ENCODE measurements at regions not wholly inside any gene's neighbourhood (a gene's known extent, or its start where the extent isn't known, plus 50 kb on each side); places are given as distances from the start of the nearest gene placed in this dataset.

GRCh38 chr12:111100003-111100402 is 179.6 kb upstream of the MYL2 start:
- Histone ChIP-seq H2BK12ac (ENCODE audit: low read depth, low read length) (0 out of 2 replicates have a peak overlapping the region, but pooled peaks have one; percentile 7), H2AK5ac (ENCODE audit: low read depth, low read length) (peak overlapping the region; percentile 25; the same call in 1 of the 2 replicates), H3K9ac (replicated peaks in 1 of 4; ENCODE audit: extremely low read depth in 1 of 4, low read depth in 3 of 4, low read length in 3 of 4) (no peak overlapping the region), H3K79me2 (ENCODE audit: control insufficient read depth in 1 of 2, insufficient read depth in 2 of 2, low read length in 2 of 2) (no peaks in the 10 kb centered on the region; a peak in 1 of 4 replicates), H2BK5ac (ENCODE audit: low read depth, low read length) (peak overlapping the region; percentile 28; the same call in 1 of the 2 replicates), H3K4me2 (ENCODE audit: insufficient read depth in 1 of 2, low read depth in 2 of 2, low read length in 2 of 2) (no peak overlapping the region), H3K36me3 (ENCODE audit: control insufficient read depth in 2 of 4, insufficient read depth in 4 of 4, low read length in 3 of 4) (no peaks in the 10 kb centered on the region), H4K91ac (replicated peaks; ENCODE audit: insufficient read length, low read length) (peak overlapping the region; percentile 31), H4K20me1 (replicated peaks in 1 of 2; ENCODE audit: control insufficient read depth in 1 of 2, insufficient read depth in 2 of 2, low read length in 2 of 2) (peaks cover 0 to 2% of the 10 kb centered on the region in 2 experiments), H3K9me3 (ENCODE audit: insufficient read depth in 2 of 2, low read depth in 1 of 2, low read length in 1 of 2) (no peaks in the 10 kb centered on the region), H2BK120ac (replicated peaks; ENCODE audit: low read depth, low read length) (no peak overlapping the region), H3K18ac (ENCODE audit: extremely low read depth, low read length) (no peak overlapping the region), H4K5ac (ENCODE audit: insufficient read length, low read depth, low read length) (no peak overlapping the region), H3K14ac (ENCODE audit: insufficient read length) (no peak overlapping the region), H2AFZ (ENCODE audit: low read length) (no peak overlapping the region), H3K23ac (ENCODE audit: insufficient read length) (no peak overlapping the region), H3K79me1 (ENCODE audit: low read depth, low read length) (peaks cover 6% of the 10 kb centered on the region), H3K23me2 (ENCODE audit: low read depth, low read length) (no peaks in the 10 kb centered on the region; the same call in 1 of the 2 replicates), H3K4ac (replicated peaks; ENCODE audit: insufficient read length, low read depth, low read length) (no peak overlapping the region), H3K56ac (replicated peaks; ENCODE audit: insufficient read length, low read depth, low read length) (no peak overlapping the region), H3K27me3 (replicated peaks in 1 of 4; ENCODE audit: control insufficient read depth in 3 of 4, extremely low read depth in 1 of 4, insufficient read depth in 3 of 4, low read length in 3 of 4) (no peaks in the 10 kb centered on the region; a peak in 1 of 7 replicates), H3K4me1 (replicated peaks in 1 of 4; ENCODE audit: control insufficient read depth in 3 of 4, insufficient read depth in 4 of 4, low read length in 3 of 4) (no peaks in the 10 kb centered on the region; a peak in 2 of 7 replicates), H2BK20ac (ENCODE audit: low read length) (no peak overlapping the region), H4K8ac (ENCODE audit: extremely low read depth, insufficient read depth, low read length) (no peak overlapping the region; the same call in 1 of the 2 replicates), H3K27ac (ENCODE audit: low read depth, low read length) (no peak overlapping the region), H2BK15ac (ENCODE audit: low read length) (0 out of 2 replicates have a peak overlapping the region, but pooled peaks have one; percentile 0), H3K4me3 (ENCODE audit: extremely low read depth in 1 of 4, insufficient read depth in 2 of 4, low read depth in 3 of 4, low read length in 4 of 4) (no peak overlapping the region)
- no peak for FAIRE-seq
- DNase-seq (ENCODE audit: low read depth in 1 of 2, low spot score in 2 of 2) = no peak
- WGBS, 2 experiments (ENCODE audit: extremely low coverage in 1 of 2, insufficient coverage in 1 of 2, insufficient read length in 1 of 2, insufficient replicate concordance in 2 of 2, low coverage in 1 of 2, low lambda C conversion rate in 2 of 2, missing lambda C conversion rate in 1 of 2) = 94% methylated on average over 15 of the region's 15 CpGs; no CpG with 5 or more reads in 1 of the 2 experiments
- CTCF ChIA-PET (ENCODE audit: partially characterized antibody) = interaction anchor here (1.6 to 1.8 kb wide), 3 partner anchors 9 to 38 kb away, joined by 3 to 5 read pairs (median 5); no protein-coding TSS in a partner anchor
- POLR2A ChIA-PET (ENCODE audit: partially characterized antibody) = no interaction called here
- TF ChIP-seq FOSL1 (IDR thresholded peaks at IDR 0.05; ENCODE audit: insufficient read depth, low read depth, low read length) (no peak), CTCF (IDR thresholded peaks at IDR 0.05; ENCODE audit: control extremely low read depth in 1 of 3, insufficient read depth in 1 of 3, low read depth in 1 of 3, low read length in 3 of 3) (no peak), E2F6 (IDR thresholded peaks at IDR 0.05) (no peak), POLR2AphosphoS5 (IDR thresholded peaks at IDR 0.05; ENCODE audit: low read depth, low read length) (no peak), JUN (IDR thresholded peaks at IDR 0.05; ENCODE audit: low read depth, low read length) (no peak), SIN3A (conservative IDR thresholded peaks at IDR 0.05 in 1 of 2, IDR thresholded peaks at IDR 0.05 in 1 of 2; ENCODE audit: low read depth in 1 of 2, low read length in 2 of 2) (no peak), SP1 (IDR thresholded peaks at IDR 0.05; ENCODE audit: low read depth, low read length) (no peak), SP2 (IDR thresholded peaks at IDR 0.05; ENCODE audit: low read length) (no peak), NANOG (IDR thresholded peaks at IDR 0.05; ENCODE audit: insufficient read depth, low read depth, low read length, poor library complexity, severe bottlenecking) (no peak), BCL11A (IDR thresholded peaks at IDR 0.05; ENCODE audit: low read depth in 2 of 2, low read length in 2 of 2) (no peak)
